NOMO-1 treated with DMSO at 0.1 percent for 48 hours (cell line): ENCODE measurements at regions not wholly inside any gene's neighbourhood (a gene's known extent, or its start where the extent isn't known, plus 50 kb on each side); places are given as distances from the start of the nearest gene placed in this dataset.
"Not testable (repeated sequence)": the region's sequence is repeated elsewhere in the genome, so short reads cannot be mapped to it uniquely, and the experiment has no call there.

Experiments
- DNase-seq: peaks from one replicate; lab custom pipeline; 2025; ENCODE audit not compliant: unreplicated experiment; lab: John Stamatoyannopoulos, UW

GRCh38 chr5:156019571-156020180, 307.3 kb upstream of the SGCD start:
- no peak for DNase-seq

DNA sequence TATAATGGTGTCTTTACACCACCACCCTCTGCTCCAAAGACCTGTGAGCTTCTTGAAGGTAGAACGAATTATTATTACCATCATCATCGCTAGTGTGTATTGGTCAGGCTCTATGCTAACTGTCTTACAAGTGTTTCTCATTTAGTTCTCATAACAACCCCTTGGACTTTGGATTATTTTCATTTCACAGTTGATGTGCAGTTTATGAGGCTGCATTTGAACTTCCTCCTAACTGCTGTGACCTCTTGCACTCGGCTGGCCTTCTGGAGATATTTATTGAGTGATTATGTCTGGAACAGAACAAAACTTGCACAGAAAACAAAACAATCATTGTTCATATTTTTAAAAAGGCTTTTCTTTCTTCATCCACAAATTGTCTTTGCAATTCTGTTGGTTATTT, 306.3 kb upstream of the SGCD start:
- no peak for DNase-seq

DNA sequence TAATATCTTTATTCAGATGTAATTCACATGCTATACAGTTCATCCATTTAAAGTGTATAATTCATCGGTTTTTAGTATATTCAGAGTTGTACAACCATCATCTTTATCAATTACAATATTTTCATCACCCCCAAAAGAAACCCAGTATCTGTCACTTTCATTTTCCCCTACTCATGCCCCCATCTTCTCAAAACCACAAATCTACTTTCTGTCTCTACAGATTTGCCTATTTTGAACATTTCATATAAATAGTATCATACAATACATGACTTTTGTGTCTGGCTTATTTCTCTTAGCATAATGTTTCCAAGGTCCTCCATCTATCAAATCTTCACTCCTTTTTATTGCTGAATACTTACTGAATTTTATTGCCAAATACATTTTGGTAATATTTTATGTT, 305.1 kb upstream of the SGCD start:
- DNase-seq: no peak

DNA sequence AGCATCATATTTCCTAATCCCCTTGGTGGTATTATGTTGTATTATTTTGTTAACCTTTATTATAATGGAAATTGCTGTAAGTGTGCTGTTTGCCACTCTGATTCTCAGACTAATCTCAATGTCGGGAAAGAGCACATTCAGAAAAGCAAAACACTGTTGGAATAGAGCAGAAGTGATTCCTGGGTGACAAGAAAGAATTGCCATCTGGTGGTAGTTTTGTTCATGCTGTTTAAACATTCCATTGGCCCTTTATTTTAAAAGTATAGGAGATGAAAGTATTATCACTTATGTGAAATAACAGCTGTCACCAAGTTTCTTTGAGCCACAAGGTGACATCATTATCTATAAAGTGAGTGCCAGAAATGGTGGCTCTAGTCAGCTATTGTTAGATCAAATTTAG, 301.3 kb upstream of the SGCD start:
- no peak for DNase-seq

GRCh38 chr5:156031181-156031580, 295.8 kb upstream of the SGCD start:
- DNase-seq: no peak

- DNase-seq: no peak
Measured at GRCh38 chr5:156036640-156037039, 290.3 kb upstream of the SGCD start.

GRCh38 chr5:156037151-156037909, 289.6 kb upstream of the SGCD start:
- no peak for DNase-seq

GRCh38 chr5:156042726-156043125, 284.2 kb upstream of the SGCD start:
- DNase-seq: no peak

- no peak for DNase-seq
Measured at GRCh38 chr5:156043351-156043750, 283.6 kb upstream of the SGCD start.

GRCh38 chr5:156051972-156052371, 275.0 kb upstream of the SGCD start:
- no peak for DNase-seq

GRCh38 chr5:156052656-156053055, 274.3 kb upstream of the SGCD start:
- DNase-seq: no peak

GRCh38 chr5:156053056-156053455, 273.9 kb upstream of the SGCD start:
- DNase-seq: no peak

GRCh38 chr5:156076912-156077311, 250.1 kb upstream of the SGCD start:
- DNase-seq: no peak

GRCh38 chr5:156087577-156088110, 239.3 kb upstream of the SGCD start:
- DNase-seq: no peak

DNA sequence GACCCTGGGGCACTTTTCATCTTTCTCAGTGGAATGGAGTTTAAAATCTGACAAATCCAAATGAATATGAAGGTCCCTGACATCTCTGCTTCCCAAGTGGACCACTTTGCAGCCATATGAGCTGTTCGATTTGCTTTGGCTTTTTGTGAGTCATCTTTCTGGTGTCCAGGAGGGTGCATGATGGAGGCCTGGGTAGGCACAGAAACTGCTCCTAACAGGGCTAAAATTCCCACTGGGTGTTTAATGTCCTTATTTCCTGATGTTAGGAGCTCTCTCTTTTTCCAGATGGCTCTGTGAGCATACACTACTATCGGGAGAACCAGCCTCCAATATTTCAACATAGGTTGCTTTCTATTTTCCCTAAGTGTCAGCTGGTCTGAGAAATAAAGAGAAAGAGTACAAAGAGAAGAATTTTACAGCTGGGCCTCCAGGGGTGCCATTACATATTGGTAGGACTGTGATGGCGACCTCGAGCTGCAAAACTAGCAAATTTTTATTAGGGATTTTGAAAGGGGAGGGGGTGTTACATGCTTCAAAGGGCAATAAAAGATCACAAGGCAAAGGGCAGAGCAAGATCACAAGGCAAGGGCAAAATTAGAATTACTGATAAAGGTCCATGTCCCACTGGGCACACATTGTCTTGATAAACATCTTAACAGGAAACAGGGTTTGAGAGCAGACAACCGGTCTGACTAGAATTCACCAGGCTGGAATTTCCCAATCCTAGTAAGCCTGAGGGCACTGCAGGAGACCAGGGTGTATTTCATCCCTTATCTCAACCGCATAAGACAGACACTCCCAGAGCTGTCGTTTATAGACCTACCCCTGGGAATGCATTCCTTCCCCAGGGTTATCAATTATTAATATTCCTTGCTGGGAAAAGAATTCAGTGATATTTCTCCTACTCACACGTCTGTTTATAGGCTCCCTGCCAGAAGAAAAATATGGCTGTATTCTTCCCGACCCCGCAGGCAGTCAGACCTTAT, 236.7 kb upstream of the SGCD start:
- not testable (repeated sequence) for DNase-seq

- no peak for DNase-seq
Measured at GRCh38 chr5:156093024-156093423, 233.9 kb upstream of the SGCD start.

DNA sequence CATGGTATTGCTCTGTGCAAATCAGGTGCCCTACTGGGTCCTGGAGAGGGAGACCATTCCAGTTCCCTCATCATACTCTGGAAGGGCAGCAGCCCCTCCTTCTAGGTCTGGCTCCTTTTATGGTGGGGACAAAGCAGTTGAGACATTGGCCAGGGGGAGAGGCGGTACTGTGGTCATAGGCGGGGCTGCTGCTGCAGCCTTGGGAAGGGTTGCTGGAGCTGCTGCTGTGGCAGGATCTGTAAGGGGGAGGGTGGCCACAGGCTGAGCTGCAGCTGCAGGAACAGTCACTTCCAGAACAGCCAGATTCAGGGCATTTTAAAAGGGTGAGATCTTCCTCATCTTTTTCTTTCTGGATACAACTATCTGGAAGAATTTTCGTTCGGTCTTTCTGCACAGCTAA, 233.0 kb upstream of the SGCD start:
- DNase-seq: no peak

- no peak for DNase-seq
Measured at GRCh38 chr5:156095709-156096241, 231.2 kb upstream of the SGCD start.

DNA sequence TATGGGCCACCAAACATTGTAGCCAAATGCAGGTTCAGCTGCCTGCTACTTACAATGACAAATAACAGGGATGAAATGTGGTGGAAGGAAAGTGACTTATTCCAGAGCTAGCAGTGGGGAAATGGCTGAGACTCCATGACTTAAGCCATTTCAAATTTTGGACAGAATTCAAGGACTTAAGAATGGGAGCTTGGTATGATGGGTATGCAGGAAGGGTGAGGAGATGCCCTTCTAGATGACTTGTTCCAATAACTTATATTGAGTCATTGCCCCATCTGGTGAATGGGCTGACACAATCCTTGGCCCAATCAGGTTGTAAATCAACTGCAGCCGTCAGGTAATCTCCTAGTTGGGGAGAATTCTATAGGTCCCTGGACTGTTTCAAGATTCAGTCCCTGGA, 230.7 kb upstream of the SGCD start:
- no peak for DNase-seq

GRCh38 chr5:156103155-156103885, 223.6 kb upstream of the SGCD start:
- DNase-seq: no peak
